HEK293T (cell line): ENCODE measurements at regions not wholly inside any gene's neighbourhood (a gene's known extent, or its start where the extent isn't known, plus 50 kb on each side); places are given as distances from the start of the nearest gene placed in this dataset.

Experiments
- CTCF ChIA-PET: fragments of 350-600 bp; formaldehyde crosslinking; extraction: SDS; loops from one replicate; lab custom pipeline; 2021; ENCODE audit warnings: antibody characterized with exemption, inconsistent platforms; lab: Yijun Ruan, JAX
- POLR2A ChIA-PET: fragments of 350-600 bp; formaldehyde crosslinking; extraction: SDS; loops from one replicate; lab custom pipeline; 2020; ENCODE audit warnings: antibody characterized with exemption, inconsistent platforms; lab: Yijun Ruan, JAX
- DNase-seq: peaks from one replicate; pipeline ENCODE4 v3.0.0; 2012; ENCODE audit warnings: mixed read lengths; ENCODE audit errors: extremely low spot score
- ARNT ChIP-seq: fragments of 450-650 bp; IDR thresholded peaks from 2 replicates; pipeline ENCODE4 v1.6.1; 2017; ENCODE audit warnings: mild to moderate bottlenecking
- BHLHE40 ChIP-seq: fragments of 450-650 bp; IDR thresholded peaks from 2 replicates; pipeline ENCODE4 v1.6.1; 2016; ENCODE audit warnings: mild to moderate bottlenecking, moderate library complexity, borderline replicate concordance
- CTBP1 ChIP-seq: fragments of 450-650 bp; IDR thresholded peaks from 2 replicates; pipeline ENCODE4 v1.6.1; 2016; ENCODE audit warnings: borderline replicate concordance
- ELF4 ChIP-seq: fragments of 450-650 bp; IDR thresholded peaks from 2 replicates; pipeline ENCODE4 v1.6.1; 2017; ENCODE audit warnings: antibody characterized with exemption
- FOXA1 ChIP-seq: fragments of 450-650 bp; IDR thresholded peaks from 2 replicates; pipeline ENCODE4 v1.6.1; 2016; ENCODE audit warnings: mild to moderate bottlenecking
- FOXK2 ChIP-seq: fragments of 450-650 bp; IDR thresholded peaks from 2 replicates; pipeline ENCODE4 v1.6.1; 2016; ENCODE audit warnings: mild to moderate bottlenecking
- FOXM1 ChIP-seq: fragments of 450-650 bp; IDR thresholded peaks from 2 replicates; pipeline ENCODE4 v1.6.1; 2017; ENCODE audit warnings: mild to moderate bottlenecking, borderline replicate concordance
- HDGF ChIP-seq: fragments of 450-650 bp; IDR thresholded peaks from 2 replicates; pipeline ENCODE4 v1.6.1; 2017; ENCODE audit warnings: antibody characterized with exemption, borderline replicate concordance
- L3MBTL2 ChIP-seq: fragments of 450-650 bp; conservative IDR thresholded peaks from 2 replicates; pipeline ENCODE4 v1.6.1; 2016; ENCODE audit warnings: mild to moderate bottlenecking
- LEF1 ChIP-seq: fragments of 450-650 bp; IDR thresholded peaks from 2 replicates; pipeline ENCODE4 v1.6.1; 2017; ENCODE audit warnings: mild to moderate bottlenecking, borderline replicate concordance
- NFRKB ChIP-seq: fragments of 450-650 bp; IDR thresholded peaks from 2 replicates; pipeline ENCODE4 v1.6.1; 2016; ENCODE audit warnings: mild to moderate bottlenecking, moderate library complexity
- PKNOX1 ChIP-seq: fragments of 450-650 bp; IDR thresholded peaks from 2 replicates; pipeline ENCODE4 v1.6.1; 2016
- SP1 ChIP-seq: fragments of 450-650 bp; IDR thresholded peaks from 2 replicates; pipeline ENCODE4 v1.6.1; 2017
- SUZ12 ChIP-seq: fragments of 450-650 bp; IDR thresholded peaks from 2 replicates; pipeline ENCODE4 v1.6.1; 2016; ENCODE audit warnings: mild to moderate bottlenecking
- TARDBP ChIP-seq: fragments of 450-650 bp; IDR thresholded peaks from 2 replicates; pipeline ENCODE4 v1.6.1; 2016
- ZNF384 ChIP-seq: fragments of 450-650 bp; IDR thresholded peaks from 2 replicates; pipeline ENCODE4 v1.6.1; 2016

- TF ChIP-seq SP1 (no peak), FOXK2 (no peak), SUZ12 (no peak), CTBP1 (no peak), TARDBP (no peak), PKNOX1 (no peak), NFRKB (no peak), L3MBTL2 (no peak), ELF4 (no peak), FOXA1 (no peak), ARNT (no peak), LEF1 (no peak), HDGF (no peak), FOXM1 (no peak), ZNF384 (no peak)
- DNase-seq = no peak
- CTCF ChIA-PET = no interaction called here
- POLR2A ChIA-PET = no interaction called here
Observed at GRCh38 chr3:106006571-106006970, 137.8 kb upstream of the CBLB start.

- ChIA-PET CTCF (no interaction called here), POLR2A (no interaction called here)
- TF ChIP-seq HDGF (no peak), ELF4 (no peak), LEF1 (no peak), SP1 (no peak), NFRKB (no peak), ZNF384 (no peak), TARDBP (no peak), FOXM1 (no peak), ARNT (no peak), BHLHE40 (no peak), SUZ12 (no peak), PKNOX1 (no peak), FOXK2 (no peak)
- DNase-seq = no peak
Observed at GRCh38 chr3:106007512-106007911, 138.7 kb upstream of the CBLB start.

GRCh38 chr3:106008766-106009165, 140.0 kb upstream of the CBLB start:
- ChIA-PET POLR2A (no interaction called here), CTCF (no interaction called here)

GRCh38 chr3:106010829-106011228, 142.0 kb upstream of the CBLB start:
- POLR2A ChIA-PET = no interaction called here
- TF ChIP-seq SP1 (no peak), LEF1 (no peak), FOXA1 (no peak), BHLHE40 (no peak), NFRKB (no peak), ARNT (no peak), HDGF (no peak), CTBP1 (no peak), FOXK2 (no peak), SUZ12 (no peak), PKNOX1 (no peak)
- DNase-seq = no peak
- CTCF ChIA-PET = no interaction called here

More at GRCh38 chr3:106008766-106009165, 140.0 kb upstream of the CBLB start:
- TF ChIP-seq LEF1 = no peak
- no peak for TF ChIP-seq FOXA1
- TF ChIP-seq CTBP1 = no peak
- no peak for TF ChIP-seq BHLHE40
- TF ChIP-seq FOXM1 = no peak
- TF ChIP-seq ELF4 = no peak
- no peak for TF ChIP-seq ZNF384
- TF ChIP-seq SUZ12 = no peak
- DNase-seq = no peak

GRCh38 chr3:106013971-106014370, 145.2 kb upstream of the CBLB start:
- ChIA-PET CTCF (no interaction called here), POLR2A (no interaction called here)
- DNase-seq = no peak

GRCh38 chr3:106014518-106014917, 145.7 kb upstream of the CBLB start:
- no peak for DNase-seq
- ChIA-PET CTCF (no interaction called here), POLR2A (no interaction called here)
- no peak for TF ChIP-seq SUZ12
- no peak for TF ChIP-seq FOXM1
- no peak for TF ChIP-seq L3MBTL2
- TF ChIP-seq ELF4 = no peak

More at GRCh38 chr3:106013971-106014370, 145.2 kb upstream of the CBLB start:
- TF ChIP-seq FOXA1 = no peak

- POLR2A ChIA-PET = no interaction called here
- no peak for TF ChIP-seq ZNF384
- no peak for TF ChIP-seq HDGF
- no peak for TF ChIP-seq FOXK2
- no peak for DNase-seq
- CTCF ChIA-PET = no interaction called here
Observed at GRCh38 chr3:106014971-106015370, 146.2 kb upstream of the CBLB start.
